ENCODE measurements at regions not wholly inside any gene's neighbourhood (a gene's known extent, or its start where the extent isn't known, plus 50 kb on each side); places are given as distances from the start of the nearest gene placed in this dataset.

- DNase-seq (ENCODE audit: low spot score): no peak
These were observed 260.4 kb upstream of the IRX4 start for GRCh38 chr5:2143088-2143487.

DNA sequence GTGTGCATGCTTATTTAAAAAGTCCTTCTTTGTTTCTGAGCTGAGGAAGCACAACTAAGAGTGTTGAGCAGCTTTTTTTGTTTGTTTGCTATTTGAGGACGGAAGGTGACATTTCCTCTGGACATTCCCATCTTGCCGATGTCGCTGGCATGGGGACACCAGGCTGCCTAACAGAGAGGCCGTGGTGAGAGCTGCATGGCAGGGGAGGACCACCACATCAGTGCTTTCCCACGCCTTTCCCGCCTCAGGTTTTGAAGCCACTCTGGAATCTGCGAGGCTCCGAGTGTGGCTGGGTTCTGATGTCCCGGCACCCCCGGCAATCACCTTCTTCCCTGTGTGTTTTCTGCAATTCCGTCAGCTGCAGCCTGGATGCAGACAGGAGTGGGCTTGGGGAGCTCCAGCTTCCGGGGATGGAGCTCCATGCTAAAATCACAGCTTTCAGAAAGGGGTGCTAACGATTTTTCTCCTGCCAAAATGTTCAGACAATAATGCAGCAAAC lies 259.8 kb upstream of the IRX4 start:
- no peak for DNase-seq (ENCODE audit: low spot score)

GRCh38 chr5:2141254-2142000 lies 258.7 kb upstream of the IRX4 start:
- no peak for DNase-seq (ENCODE audit: low spot score)

DNA sequence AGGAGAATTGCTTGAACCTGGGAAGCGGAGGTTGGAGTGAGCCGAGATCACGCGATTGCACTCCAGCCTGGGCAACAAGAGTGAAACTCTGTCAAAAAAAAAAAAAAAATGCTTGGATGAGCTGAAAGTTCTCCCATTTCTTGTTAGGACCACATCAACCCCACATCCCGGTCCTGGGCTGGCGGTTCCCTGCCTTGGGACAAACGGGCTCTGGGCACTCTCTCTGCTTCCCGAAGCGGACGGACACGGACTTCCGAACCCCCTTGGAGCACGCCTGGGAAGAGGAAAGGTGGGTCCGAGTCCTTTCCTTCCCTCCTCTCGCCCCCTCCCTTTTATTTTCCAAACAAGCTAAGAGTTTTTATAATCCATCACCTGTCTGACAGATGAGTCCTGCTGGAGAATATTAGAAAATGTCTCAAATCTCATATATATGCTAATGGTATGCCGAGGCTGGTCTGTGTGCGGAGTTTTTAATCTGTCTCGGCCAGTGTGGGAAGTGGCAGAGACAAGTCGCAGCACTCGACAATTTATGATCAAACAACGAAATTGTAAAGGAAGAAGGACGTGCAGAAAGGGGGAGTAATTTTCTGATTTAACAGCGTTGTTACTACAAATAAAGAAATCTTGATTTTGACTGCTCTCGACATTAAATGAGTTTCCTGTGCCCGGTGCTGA lies 257.9 kb upstream of the IRX4 start:
- no peak for DNase-seq (ENCODE audit: low spot score)

DNA sequence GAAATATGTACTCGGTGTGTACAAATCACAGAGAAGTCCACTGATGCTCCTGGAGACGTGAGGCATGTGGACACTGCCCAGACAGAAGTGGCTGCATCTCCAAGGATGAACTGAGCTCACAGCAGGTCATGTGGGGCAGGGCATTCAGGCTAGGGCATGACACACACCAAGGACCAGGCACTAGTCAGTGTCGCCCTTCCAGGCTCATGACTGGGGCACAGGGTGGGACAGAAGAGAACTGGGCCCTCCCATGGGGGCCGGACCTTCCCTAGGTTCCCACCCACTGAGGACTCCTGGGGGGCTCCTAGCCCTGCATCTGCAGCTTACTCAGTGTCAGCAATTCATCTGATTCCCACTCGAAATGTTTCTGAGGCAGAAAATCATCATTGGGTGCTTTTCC lies 256.8 kb upstream of the IRX4 start:
- DNase-seq (ENCODE audit: low spot score): no peak

- no peak for DNase-seq (ENCODE audit: low spot score)
These were observed 256.2 kb upstream of the IRX4 start for GRCh38 chr5:2138896-2139295.

DNA sequence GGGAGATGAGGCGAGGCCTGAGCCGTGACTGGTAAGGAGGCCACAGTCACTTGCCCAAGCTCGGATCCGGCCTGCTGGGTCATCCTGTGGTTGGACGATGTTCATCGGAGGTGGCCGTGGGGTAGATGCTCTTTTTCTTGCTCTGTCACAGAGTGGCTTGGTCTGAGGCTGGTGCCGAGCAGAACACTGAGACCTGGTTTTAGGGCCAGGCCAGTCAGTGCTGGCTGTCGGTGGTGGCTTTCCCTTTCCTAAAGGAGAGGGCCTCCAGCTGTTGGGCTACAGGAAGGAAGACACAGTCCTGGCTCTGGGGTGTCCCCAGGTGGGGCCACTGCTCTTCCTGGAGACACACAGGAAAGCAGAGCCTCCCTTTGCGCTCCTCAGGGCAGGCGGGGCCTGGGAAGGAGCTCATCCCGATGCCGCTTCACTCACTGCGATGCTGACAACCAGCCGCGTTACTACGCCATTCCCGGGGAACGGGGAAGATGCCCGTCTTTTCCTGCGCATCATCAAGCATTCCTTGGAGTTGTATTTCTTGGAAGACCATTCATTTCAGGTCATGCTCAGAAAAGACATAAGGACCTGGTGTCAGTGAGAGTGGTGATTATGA lies 254.8 kb upstream of the IRX4 start:
- DNase-seq (ENCODE audit: low spot score): no peak

DNA sequence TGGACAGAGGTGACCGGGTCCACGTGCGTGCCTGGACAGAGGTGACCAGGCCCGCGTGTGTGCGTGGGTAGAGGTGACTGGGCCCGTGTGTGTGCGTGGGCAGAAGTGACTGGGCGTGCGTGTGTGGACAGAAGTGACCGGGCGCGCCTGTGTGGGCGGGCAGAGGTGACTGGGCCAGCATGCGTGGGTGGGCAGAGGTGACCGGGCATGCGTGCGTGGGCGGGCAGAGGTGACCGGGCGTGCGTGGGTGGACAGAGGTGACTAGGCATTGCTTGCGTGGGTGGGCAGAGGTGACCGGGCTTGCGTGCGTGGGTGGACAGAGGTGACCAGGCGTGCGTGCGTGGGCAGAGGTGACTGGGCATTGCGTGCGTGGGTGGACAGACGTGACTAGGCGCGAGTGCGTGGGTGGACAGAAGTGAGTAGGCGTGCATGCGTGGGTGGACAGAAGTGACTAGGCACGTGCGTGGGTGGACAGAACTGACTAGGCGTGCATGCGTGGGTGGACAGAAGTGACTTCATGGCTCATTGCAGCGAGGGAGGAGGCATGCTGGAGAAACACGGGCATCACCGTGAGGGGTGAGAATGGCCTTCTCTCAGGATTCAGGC lies 254.1 kb upstream of the IRX4 start:
- DNase-seq (ENCODE audit: low spot score): no peak

DNA sequence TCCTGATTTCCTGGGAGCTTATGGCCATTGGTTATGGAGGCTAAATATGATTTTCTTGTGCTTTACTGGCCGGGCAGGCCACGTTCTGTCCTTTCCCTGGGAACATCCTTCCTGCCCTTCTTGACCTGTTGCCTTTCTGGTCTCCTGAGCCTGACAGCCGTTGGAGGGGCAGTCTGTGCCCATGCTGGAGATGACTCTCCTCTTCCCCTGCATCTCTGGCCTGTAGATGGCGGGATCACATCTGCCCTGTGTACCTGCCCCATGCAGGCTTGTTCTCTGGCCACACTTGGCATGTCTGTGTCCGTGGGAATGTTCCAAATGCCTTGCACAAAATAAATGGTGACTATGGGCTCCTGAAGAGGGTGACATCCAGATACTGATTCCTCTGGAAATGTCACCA lies 253.1 kb upstream of the IRX4 start:
- DNase-seq (ENCODE audit: low spot score): no peak

GRCh38 chr5:2135354-2135753 lies 252.6 kb upstream of the IRX4 start:
- no peak for DNase-seq (ENCODE audit: low spot score)

DNA sequence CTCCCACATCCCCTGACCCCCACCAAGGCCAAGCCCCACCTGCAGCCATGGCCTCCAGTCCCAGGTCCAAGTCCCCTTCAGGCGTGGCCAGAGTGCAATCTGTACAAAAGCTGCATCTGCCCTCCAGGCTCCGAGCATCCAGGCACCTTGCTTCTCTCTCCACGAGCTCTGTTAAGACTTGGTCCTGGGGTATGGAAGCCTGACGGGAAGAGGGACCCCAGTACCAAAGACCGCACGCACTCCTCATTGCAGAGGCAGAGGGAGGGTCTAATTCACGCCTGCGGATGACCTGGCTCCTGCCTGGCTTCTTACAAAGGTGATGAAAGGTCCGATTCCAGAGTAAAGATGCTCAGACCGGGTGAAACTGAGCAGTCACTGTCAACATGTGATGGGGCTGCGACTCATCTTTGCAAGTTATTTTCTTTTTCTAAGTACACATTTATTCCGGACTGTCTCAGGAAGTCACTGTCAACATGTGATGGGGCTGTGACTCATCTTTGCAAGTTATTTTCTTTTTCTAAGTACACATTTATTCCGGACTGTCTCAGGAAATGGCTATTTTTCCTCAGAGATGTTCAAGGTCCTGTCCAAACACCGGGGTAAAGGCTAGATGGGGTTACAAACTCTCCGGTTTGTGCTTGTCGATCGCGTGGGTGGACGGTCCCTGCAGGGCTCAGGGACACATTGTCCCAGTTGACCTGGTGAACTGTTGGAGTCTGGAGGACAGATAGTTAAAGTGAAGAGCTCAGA lies 252.0 kb upstream of the IRX4 start:
- no peak for DNase-seq (ENCODE audit: low spot score)

DNA sequence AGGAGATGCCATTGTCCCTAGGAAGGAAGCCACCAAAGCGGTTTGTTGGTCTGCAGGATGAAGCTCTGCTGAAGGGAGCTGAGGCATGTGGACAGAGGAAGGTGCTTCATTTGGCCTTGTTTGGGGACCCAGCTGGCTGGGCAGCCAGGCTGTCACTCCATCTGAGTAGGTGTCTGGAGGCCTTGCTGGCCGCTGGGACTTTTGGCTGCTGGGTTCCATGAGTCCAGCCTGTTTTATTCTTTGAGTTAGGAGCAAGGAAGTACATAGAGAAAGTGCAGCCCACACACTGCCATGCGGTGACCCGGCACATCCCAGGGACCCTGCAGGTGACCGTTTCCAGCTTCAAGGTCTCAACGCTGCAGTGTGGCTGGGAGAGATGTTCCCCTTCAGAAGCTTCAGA lies 251.2 kb upstream of the IRX4 start:
- DNase-seq (ENCODE audit: low spot score): no peak

DNA sequence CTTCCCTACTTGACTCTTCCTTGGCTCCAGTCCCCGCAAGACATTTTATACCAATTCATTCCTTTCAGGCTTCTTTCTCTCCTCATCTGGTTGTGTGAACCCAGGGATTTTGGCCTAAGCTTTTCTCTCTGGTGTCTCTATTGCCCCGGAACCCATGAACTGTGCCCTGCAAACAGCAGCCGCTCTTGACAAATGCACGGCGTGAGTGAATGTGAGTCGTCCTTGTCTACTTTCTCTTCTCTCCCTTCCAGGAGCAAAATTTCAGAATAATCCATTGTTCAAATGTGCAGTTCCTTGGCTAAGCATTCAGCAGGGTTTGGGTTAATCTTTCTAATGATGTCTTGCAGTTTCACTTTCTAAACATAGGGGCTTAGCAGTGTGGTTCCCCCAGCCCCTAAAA lies 250.4 kb upstream of the IRX4 start:
- DNase-seq (ENCODE audit: low spot score): no peak

- no peak for DNase-seq (ENCODE audit: low spot score)
These were observed 249.7 kb upstream of the IRX4 start for GRCh38 chr5:2132497-2132847.

DNA sequence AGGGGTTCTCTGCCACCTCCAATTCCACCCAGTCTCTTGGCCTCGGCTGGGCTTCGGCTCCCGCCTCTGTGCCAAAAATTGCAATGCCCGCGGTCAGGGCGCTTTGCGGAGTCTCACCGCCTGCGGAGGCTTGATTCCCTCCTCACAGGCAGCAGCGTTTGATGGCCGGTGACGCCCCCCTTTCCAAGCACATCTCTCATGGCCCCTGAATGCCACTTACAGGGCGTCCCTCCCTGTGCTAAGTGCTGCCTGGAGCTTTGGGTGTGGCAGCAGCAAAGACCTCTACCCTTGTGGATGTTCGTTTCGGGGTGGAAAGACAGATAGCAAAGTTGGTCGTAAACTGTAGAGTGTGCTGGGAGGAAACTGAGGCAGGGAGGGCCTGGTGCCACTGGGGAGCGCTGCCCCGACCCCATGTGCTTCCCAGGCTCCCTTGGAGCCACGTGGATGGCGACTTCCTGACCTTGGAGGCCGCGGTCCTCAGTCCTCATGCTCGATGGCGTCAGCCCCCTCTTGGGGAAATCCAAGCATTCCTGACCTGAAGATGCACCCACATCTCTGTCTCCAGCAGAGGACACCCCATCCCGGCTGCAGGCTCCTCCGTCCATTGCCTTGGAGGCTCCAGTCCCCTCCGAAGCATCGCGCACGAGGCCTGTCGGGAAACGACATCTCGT lies 249.2 kb upstream of the IRX4 start:
- no peak for DNase-seq (ENCODE audit: low spot score)

GRCh38 chr5:2131196-2131595 lies 248.5 kb upstream of the IRX4 start:
- DNase-seq (ENCODE audit: low spot score): no peak

GRCh38 chr5:2130361-2130760 lies 247.6 kb upstream of the IRX4 start:
- no peak for DNase-seq (ENCODE audit: low spot score)

DNA sequence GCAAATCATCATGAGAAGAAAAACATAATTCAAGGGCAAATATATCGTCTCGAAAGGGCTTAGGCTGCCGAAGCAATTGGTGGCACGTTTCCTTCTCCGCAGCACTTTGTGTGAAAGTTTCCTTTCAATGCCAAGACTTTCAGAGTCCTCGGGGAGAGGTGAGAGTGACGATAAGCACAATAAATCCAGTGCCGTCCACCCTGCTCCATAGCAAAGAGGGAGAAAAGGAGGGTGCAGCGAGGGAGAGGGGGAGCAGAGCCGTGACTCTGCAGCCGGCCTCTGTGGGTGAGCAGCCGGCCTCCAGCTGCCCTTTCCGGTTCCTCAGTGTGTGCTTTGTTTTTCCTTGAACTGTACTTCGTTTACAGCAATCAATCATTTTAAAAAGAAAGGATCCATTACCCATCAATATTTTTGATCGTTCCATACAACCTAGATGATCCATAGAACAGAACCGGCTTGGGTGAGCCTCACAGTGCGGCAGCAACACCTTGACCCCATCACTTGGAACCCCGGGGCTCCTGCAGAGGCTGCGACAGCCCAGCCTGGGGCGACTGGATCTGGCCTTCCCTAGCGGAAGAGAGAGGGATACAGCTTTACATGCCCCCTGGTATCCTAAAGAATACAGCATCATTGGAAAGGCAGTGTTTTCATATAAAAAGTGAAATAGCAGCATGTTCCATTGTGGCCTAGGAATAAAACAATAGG lies 247.0 kb upstream of the IRX4 start:
- DNase-seq (ENCODE audit: low spot score): no peak

DNA sequence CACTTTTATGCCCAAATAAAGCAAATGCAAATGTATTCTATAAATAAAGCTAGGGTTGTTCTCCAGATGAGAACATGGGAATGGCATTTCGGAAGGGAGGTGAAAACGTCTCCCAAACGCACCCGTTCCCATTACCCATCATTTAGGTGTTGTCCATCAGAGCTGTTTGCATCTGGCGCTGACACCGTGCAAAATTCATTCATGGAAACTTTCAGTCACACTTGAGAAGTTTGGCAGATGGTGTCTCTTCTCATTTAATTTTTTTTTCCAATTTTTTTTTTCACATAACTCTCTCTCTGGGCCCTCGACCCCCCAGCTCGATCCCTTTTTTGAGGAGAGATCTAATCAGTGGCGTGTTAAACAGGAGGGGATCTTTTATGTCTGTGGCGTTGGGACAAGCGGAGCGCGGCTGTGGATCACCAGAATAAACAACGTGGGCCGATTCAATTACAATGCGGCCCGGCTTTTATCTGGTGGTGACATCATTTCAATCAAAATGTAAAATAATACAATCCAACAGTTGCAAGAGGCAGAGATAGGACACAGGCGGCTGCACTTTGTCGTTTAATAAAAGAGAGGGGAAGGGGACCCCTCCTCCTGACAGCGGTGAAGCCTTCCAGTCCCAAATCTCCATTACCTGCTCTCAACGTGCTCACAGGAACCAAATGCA lies 246.1 kb upstream of the IRX4 start:
- DNase-seq (ENCODE audit: low spot score): no peak

GRCh38 chr5:2126512-2126911 lies 243.8 kb upstream of the IRX4 start:
- DNase-seq (ENCODE audit: low spot score): no peak

GRCh38 chr5:2125901-2126265 lies 243.2 kb upstream of the IRX4 start:
- DNase-seq (ENCODE audit: low spot score): no peak
